ENCODE measurements at regions not wholly inside any gene's neighbourhood (a gene's known extent, or its start where the extent isn't known, plus 50 kb on each side); places are given as distances from the start of the nearest gene placed in this dataset.

GRCh38 chr17:5971969-5972368, 98.2 kb upstream of the WSCD1 start:
- TF ChIP-seq CTCF (IDR thresholded peaks at IDR 0.05) (no peak), POLR2A (IDR thresholded peaks at IDR 0.05) (no peak)

Data from Peyer's patch (tissue), 4 donors.